A172 (cell line): ENCODE measurements at regions not wholly inside any gene's neighbourhood (a gene's known extent, or its start where the extent isn't known, plus 50 kb on each side); places are given as distances from the start of the nearest gene placed in this dataset.
"Not testable (repeated sequence)": the region's sequence is repeated elsewhere in the genome, so short reads cannot be mapped to it uniquely, and the experiment has no call there.

ENCODE experiments used
- DNase-seq: peaks from one replicate; pipeline ENCODE4 v3.0.0-alpha.2; 2015; ENCODE audit warnings: low spot score

DNA sequence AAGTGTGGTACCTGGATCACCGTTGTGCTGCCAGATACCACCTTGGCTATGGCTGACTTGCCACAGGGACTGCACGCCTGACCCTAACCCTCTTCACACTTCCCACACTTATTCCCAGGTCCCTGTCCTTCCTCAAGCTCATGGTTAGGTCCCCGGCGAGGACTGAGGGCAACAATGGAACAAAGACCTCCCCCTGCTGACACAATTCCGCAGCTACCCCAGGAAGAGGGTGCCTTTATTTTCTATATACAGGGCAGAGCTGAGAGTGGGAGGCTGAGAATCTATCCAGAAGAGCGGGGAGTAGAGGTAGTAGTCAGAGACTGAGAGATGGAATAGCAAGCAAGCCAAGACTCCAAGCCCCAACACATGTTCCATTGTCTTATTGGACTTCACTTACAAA, 118.1 kb upstream of the SEM1 start:
- DNase-seq: no peak

DNA sequence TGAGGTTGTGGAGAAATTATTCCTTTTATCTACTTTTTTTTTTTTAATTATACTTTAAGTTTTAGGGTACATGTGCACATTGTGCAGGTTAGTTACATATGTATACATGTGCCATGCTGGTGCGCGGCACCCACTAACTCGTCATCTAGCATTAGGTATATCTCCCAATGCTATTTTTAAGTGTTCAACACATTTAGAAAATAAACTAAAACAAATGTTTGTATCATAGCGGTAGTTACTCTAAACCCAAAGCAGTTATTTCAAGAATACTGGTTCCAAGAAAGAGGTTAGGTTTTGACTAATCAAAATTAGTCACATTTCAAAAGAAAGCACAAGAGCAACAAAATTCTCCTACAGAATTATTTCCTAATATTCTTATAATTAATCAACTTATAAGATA, 119.5 kb upstream of the SEM1 start:
- DNase-seq: not testable (repeated sequence)

DNA sequence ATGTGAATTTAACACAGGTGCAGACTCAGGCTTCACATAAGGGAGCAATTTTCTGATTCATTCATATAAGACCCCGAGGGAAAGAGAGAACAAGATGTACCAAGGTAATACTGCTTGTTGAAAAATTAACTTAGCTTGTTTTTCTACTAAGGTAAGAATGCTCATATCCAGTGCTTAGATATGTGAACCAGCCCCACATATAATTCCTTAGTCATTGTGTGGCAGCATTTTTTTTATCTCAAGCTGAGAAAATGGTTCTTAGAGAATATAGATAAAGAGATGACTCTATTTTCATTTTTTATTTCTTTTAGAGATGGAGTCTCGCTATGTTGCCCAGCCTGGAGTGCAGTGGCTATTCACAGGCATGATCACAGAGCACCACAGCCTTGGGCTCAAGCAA, 121.8 kb upstream of the SEM1 start:
- DNase-seq: no peak

DNA sequence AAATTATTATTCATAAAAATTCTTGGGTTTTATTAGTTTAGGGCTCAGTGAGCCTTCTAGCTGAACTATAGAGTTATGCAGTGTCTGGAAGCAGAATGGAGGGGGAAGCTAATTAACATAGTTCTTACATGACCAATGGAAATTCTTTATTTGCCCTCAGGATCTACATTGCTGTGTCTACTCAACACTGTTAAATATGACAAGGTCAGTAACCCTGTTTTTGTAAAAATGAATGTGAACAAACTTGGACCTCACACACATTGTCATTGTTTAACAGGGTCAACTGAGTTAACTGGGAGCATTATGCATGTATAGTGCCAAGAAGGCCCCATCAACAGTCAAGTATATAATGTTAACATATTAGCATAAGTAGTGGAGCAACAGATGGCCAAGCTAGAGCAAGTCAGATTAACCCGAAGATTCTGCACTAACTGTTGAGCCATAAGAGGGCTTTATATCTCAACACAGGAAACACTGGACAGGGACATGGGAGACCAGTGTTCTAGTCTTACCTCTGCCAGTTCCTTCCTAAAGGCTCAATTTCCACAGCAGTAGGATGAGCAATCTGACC, 122.5 kb upstream of the SEM1 start:
- DNase-seq: no peak

DNA sequence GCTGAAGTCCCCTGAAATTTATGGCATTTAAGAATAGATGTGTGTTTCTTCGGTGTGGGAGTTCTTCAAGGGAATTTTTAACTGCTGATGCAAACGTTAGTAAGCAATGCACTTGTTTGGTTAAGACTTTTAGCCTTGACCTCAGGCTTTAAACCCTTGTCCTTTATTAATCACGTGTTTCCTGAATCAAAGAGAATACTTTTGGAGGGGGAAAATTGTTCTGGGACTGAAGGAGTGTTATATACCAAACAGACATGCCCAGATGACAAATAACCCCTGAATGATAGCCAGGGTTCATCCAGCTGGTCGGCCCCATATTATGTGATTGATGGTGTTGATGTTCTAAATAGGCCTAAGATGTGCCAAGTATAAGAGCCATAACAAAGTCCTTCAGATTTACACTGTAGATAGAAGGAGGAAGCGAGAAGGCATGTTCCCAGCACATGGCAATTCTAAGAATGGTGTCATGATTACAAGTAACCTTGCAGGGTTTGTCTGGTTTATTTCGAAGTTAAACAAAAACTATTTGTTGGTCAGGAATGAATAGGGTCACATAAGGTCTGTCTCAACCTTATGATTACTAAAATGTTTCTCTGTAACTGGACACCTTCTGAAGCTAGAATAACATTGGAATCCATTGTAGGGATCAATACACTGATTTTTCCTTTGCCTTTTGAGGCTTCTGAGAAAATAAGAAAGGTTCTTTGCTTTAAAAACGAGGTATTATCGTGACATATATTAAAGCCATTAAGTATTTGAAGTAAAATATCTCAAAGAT, 124.2 kb upstream of the SEM1 start:
- no peak for DNase-seq

DNA sequence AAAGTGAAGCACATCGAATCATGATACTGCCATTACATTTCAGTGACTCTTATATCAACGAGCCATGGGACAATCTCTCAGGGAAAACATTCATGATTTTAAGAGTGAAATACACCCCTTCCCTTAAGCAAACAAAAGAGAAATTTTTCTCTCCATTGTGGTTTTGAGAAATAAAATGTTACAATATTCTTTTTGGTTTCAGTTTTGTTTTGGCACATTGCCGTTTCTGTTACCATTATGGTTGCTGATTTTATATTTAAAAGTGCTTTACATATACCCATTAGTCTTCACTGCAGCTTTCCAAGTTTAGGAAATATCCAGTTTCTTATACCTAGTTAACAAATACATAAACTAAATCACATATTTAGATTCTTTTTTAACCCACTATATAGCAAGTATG, 126.8 kb upstream of the SEM1 start:
- DNase-seq: no peak

DNA sequence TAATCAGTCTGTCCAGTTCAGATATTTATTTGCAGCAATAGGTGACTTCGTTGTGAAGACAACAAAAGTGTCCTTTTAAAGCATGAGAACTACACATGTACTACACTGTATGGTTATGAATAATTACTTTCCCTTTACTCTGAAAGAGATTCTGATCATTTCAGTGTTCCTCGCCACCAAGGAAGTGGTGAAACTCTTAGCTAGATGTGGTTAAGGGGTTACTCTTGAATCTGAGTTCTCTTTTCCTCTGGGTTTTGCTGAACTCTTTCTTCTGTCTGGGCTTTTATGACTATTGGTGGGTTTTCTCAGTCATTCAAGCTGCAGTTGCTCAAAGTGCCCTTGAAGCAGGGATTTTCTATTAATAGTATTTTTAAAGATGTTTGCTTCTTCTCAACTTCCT, 127.9 kb upstream of the SEM1 start:
- DNase-seq: no peak

DNA sequence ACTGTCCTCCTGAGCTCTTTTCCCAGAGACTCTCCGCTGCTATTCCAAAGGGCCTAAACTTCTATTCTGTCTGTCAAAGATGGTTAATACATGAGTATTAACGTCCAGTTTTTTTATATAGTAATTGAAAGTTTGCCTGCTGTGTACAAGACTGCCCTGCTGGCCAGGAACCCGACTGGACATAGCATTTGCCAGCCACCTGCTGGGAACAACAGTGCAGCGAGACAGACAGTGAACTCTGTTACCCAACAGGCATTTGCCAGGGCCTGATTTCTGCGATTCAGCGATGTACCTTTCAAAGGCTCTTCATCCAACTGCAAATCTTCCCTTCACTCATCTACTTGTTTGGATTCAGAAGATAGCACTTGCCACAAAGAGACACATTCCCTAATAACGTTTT, 128.8 kb upstream of the SEM1 start:
- DNase-seq: no peak

DNA sequence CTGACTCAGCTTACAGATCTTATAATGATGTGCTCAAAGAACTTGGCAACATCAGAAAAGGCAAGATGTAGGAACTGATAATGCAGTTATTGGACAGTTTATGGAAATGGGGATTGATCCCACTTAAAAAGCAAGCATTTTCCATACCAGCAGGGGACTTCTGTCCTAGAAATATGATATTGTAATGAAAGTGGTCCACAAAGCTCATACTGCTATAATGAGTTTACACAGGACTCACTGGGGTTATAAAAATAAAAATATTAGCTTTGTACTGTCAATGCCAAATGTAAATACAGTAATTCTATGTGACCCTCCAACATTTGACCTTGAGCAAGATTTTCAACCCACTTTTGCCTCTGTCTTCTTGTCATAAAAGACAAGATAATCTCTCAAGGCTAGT, 145.5 kb upstream of the SEM1 start:
- DNase-seq: no peak

DNA sequence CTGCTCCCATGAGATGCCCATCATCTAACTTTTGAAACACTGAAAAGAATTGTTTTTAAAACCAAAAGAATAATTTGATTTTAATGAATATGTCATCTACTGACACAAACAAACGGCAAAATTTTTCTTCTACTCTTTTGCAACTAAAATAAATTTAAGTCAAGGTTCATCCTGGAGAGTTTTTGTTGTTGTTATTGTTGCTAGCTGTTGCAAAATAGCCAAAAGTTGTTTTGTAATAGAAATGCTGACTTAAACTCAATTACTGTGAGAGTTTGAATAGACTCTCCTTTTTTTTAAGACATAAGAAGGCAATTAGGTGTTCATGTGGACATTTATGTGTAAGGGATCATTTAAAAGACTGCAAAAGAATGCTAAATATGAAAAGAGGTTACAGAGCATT, 146.0 kb upstream of the SEM1 start:
- no peak for DNase-seq

DNA sequence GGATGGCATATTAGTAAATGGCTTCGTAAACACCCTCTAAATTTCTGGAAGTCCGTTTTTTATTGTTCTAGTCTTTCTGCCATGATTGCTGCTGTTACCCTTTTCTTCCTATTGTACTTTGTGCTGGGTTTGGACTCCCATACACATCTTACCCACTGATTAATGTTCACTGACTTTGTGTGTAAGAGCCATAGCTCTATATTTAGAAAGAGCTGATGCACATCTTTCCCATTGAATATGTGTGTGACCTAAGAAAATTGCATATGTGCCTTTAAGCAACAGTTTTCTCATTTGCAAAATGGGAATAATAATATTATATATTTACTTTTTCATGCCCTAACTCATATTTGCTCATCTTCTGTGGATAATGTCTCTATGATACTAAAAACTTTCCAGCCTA, 135.8 kb upstream of the DLX6 start:
- no peak for DNase-seq

DNA sequence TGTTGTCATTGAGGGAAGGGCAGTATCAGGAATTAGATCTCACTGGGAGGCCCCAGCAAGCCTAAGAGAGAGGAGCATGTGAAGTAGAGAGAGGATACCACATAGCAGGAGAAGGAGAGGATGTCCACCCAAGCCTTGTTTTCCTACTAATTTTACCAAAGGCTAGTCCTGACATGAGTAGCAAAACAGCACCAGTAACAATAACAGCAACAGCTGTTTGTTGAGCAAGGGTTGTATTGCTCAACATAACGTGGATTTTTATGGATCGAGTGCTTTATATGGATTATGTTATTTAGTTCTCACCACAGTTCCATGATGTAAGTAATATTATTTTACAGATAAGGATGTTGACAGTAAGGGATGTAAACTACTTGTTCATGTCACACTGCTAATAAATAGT, 135.2 kb upstream of the DLX6 start:
- no peak for DNase-seq

DNA sequence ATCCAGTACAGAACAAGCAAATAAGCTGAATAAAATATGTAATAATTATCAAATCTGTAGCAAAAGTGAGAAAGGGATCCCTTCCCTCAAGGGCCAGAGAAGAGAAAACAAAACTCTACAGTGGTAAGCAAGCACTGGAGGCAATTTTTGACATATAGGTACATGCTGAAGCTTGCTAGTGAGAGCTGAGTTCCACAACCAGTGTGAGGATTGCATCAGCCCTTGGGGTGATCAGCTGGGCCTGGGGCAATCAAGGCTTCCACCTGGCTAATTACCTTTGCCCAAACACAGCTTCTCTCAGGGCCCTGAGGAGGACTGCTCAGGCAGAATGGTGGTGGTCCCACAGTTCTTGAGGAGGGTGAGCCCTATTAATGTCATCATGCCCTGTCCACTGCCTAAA, 134.4 kb upstream of the DLX6 start:
- no peak for DNase-seq

DNA sequence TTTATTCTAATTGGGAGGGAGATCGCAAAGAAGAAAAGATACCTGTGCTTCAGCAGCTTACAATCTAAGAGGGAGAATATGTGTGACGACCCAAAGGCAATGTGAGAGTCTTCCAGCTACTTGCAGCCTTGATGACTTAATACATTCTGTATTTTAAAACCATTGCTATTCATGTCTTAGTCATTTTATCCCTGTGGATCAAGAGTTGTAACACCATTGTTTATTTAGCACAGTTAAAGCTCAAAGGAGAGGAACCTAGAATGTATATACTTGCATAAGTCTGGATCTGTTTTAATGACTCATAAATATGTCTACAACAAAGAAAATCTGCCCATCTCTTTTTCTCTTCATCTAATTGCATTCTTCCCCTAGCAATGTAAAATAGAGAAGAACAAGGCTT, 117.9 kb upstream of the DLX6 start:
- DNase-seq: no peak

DNA sequence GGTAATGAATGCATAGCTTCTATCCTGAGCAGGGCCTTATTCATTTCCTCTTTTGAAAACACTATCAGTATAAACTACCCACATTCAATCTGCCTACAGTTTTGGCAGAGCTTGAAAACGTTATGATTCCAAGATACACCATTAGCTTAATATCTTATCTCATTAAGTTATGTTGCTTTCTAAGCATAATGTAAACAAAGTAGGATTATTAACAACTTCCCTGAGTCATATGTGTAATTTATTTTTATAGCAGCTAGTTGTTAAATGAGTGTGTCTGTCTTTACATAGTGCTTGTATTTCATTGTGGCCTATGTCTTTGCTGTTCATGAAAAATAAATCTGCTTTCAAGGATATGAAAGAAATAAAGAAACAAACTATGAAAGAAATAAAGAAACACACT, 106.2 kb upstream of the DLX6 start:
- DNase-seq: no peak

DNA sequence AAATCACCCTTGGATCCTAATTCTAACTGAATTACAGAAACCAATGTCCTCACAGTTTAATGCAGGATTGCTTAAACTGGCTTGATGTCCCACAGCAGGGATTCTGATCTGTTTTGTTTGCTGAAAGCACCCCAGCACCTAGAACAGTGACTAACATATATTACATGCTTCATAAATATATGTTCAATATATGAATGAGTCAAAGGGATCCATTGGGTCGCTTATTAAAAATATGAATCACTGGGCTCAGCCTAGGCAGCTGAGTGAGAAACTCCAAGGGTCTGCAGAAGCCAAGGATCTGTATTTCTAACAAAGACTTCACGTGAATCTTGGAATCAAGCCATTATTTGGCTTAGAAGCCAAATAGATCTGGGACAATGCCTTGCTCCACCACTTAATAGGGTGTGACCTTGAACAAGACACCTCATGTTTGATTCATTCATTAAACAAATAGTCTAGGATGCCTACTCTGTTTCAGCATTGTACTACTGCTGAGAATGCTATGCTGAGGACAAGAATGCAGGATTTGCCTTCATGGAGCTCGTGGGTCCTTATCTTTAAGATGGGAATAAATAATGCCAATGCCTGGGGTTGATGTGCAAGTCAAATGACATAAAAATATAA, 103.4 kb upstream of the DLX6 start:
- DNase-seq: no peak

DNA sequence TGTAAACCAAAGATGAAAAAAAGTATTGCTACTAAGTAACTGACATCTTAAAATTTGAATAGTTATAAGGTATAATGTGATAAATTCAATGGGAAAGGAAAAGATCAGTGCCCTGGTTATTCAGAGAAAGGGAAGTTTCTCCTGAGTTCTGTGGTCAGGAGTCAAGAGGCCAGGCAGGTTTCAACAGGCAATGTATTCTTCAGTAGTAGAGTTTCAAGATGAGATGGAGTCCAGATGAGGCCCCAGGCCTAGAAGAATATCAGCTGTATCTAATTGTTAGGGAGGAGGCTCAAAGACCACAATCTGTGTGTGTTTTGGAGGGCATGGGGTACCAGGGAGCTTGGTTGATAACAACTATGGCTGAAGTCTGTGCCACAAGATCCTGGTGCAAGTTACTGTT, 101.4 kb upstream of the DLX6 start:
- DNase-seq: no peak

DNA sequence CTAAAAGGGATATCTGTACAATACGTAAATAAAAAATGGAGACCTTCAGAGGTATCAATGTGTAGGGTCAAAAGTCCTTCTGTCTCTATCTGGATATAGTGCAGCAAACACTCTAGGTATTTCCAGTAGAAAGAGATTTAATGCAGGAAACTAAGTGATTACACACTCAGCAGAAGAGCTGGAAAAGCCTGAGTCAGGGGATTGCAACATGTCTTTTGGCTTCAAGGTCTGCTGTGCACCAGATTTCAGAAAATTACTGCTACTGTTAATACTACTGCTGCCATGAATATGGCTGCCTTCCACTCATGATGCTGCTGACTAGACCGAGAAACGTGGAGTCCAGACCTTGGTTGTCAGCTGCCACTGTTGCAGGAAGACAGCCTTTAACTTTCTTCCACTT, 94.9 kb upstream of the DLX6 start:
- DNase-seq: no peak

DNA sequence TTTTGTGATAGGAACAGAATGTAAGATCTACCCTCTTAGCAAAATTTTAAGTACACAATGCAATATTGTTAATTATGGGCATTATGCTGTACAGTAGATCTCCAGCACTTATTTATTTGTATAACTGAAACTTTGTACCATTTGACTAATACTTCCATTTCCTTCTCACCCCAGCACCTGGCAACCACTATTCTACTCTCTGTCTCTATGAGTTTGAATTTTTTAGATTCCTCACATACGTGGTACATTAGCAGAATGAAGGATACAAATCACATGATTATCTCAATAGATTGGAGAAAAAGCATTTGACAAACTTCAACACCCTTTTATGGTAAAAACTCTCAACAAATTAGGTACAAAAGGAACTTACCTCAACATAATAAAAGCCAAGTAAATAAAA, 90.3 kb upstream of the DLX6 start:
- no peak for DNase-seq

DNA sequence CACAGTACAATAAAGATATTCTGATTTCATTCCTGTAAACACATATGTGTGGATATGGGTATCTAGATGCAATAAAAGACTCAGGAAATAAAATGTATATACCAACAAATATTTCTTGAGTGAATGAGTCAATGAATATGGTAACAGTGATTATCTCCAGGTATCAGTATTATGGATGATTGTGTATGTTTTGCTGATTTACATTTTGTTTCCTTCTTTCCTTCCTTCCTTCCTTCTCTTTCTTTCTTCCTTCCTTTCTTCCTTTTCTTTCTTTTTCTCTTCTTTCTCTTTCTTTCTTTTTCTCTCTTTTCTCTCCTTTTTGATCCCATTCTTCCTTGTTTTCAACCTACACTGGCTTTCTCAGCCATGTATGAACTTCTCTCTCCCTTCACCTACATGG, 85.3 kb upstream of the DLX6 start:
- no peak for DNase-seq

DNA sequence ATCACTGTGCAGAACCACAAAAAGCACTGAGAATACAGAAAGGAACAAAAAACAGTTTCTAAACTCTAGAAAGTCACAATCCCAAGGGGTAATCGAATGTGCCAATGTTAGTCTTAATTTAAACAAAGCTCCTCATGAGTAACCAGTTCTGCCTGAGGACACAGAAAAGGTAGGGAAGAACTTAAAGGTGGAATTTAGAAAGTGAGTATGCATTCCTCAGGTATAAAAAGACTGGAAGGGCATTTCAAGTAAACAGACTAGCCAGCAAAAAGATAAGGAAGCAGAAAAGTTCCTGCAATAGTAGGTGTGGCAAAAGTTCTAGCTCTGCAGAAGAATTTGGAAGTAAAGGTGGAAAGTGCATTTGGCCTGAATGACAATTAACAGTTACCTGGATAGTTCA, 84.6 kb upstream of the DLX6 start:
- DNase-seq: no peak

DNA sequence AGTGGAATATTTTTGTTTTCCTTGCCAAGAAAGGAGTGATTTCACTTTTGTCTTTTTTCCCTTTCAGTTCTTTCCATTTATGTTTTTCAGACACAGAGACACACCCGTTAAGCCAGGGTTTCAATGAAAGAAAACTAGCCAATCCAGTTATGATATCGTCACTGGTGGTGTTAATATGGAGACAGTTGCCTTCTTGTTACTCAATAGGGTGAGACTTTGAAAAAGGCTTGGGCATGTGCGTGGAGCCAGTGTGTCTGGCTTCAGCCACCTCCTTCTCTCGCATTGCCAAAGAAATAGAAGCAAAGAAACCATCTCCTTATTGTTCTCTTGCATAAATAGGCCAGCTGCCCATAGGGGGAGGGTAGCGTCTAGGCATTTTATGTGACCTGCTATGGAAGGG, 84.1 kb upstream of the DLX6 start:
- DNase-seq: no peak

DNA sequence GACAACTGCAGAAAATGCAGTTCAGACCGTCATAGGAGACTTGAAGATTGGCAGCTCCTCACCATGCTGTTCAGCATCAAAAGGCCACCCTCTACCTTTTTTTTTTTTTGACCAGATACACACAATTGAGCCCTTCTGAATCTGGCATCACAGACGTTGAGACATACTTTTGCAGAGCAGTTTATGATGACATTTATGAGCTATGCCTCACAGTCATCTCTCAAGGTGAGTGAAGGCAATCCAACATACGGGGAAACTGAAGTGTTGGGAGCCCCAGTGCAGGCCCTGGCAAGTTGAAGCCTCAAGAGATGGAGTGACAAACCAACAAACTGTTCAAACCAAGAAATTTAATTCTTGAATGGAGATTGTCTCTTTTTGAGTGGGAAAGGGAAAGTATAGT, 83.6 kb upstream of the DLX6 start:
- no peak for DNase-seq

DNA sequence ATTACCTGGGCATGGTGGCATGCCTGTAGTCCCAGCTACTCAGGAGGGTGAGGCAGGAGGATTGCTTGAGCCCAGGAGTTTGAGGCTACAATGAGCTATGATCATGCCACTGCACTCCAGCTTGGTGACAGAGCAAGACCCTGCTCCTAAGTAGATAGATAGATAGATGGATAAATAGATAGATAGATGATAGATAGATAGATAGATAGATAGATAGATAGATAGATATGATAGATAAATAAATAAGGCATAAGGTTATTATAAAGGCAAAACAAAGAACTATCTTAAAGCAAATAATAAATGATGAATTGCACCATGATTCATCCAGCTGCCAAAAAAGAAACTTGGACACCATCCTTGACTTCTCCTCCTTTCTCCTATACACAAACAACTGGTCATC, 82.0 kb upstream of the DLX6 start:
- DNase-seq: not testable (repeated sequence)
